Ovary (tissue), 7 donors: ENCODE measurements at regions not wholly inside any gene's neighbourhood (a gene's known extent, or its start where the extent isn't known, plus 50 kb on each side); places are given as distances from the start of the nearest gene placed in this dataset.

Experiments
- DNase-seq, 5 donors: peaks; one replicate each; pipeline ENCODE4 v3.0.0-alpha.2; 2019 to 2020
- H3K27ac ChIP-seq, 2 donors: fragments of 200-600 bp; one replicate each; pipeline versions ENCODE4 v1.5.1 to v1.8.0; 2019 to 2022
- H3K27me3 ChIP-seq: fragments of 200-600 bp; one replicate; pipeline ENCODE4 v1.8.0; 2022
- H3K36me3 ChIP-seq: fragments of 200-600 bp; sonication (generic); one replicate; pipeline ENCODE4 v1.5.1; 2019
- H3K4me1 ChIP-seq: one replicate; pipeline ENCODE4 v1.8.1; 2013; ENCODE audit warnings: mild to moderate bottlenecking, moderate library complexity; ENCODE audit not compliant: insufficient read depth
- H3K4me3 ChIP-seq: fragments of 200-600 bp; sonication (generic); one replicate; pipeline ENCODE4 v1.5.1; 2017
- H3K9me3 ChIP-seq, 2 donors: fragments of 200-600 bp in 1 of 2; sonication (generic) in 1 of 2; one replicate each; pipeline versions ENCODE4 v1.5.1 to v1.8.1; 2013 to 2019; ENCODE audit warnings: mild to moderate bottlenecking in 1 of 2, moderate library complexity in 1 of 2
- CTCF ChIP-seq, 3 donors: fragments of 450-650 bp in 2 of 3; fragments of 200-600 bp in 1 of 3; IDR thresholded peaks; one replicate each; pipeline versions ENCODE4 v1.5.1 to v1.8.0; 2016 to 2022; ENCODE audit warnings: antibody characterized with exemption in 3 of 3, mild to moderate bottlenecking in 1 of 3
- EP300 ChIP-seq: sonication (generic); formaldehyde crosslinking; IDR thresholded peaks from one replicate; pipeline ENCODE4 v1.6.1; 2017; ENCODE audit warnings: antibody characterized with exemption
- POLR2A ChIP-seq: fragments of 450-650 bp; IDR thresholded peaks from one replicate; pipeline ENCODE4 v1.6.1; 2017; ENCODE audit warnings: antibody characterized with exemption, mild to moderate bottlenecking, moderate library complexity
- WGBS, 3 donors: extraction: QIAGEN DNeasy Blood & Tissue Kit in 1 of 3; methylation state at CpG; one replicate each; pipeline versions ENCODE4 v1.1.5 to v1.1.7; 2013 to 2017; 5-methylcytosine and 5-hydroxymethylcytosine counted together
- intact Hi-C, 4 donors: fragments of 100-400 bp; cut with DNase I; formaldehyde crosslinking; loops; one replicate each; pipeline versions ENCODE4 v1.11.0 to v1.15.1; 2022 to 2023
- donor health status: DM: no; HTN: no; CAD: no; lungs with moderate emphysema.
- donor health status: DM: no; HTN: no; CAD: no.
- donor health status: Bipolar disorder and iron deficiency.
- donor health status: DM: no; HTN: no; CAD: no.
- donor health status: DM: yes; HTN: yes; CAD: no.

DNA sequence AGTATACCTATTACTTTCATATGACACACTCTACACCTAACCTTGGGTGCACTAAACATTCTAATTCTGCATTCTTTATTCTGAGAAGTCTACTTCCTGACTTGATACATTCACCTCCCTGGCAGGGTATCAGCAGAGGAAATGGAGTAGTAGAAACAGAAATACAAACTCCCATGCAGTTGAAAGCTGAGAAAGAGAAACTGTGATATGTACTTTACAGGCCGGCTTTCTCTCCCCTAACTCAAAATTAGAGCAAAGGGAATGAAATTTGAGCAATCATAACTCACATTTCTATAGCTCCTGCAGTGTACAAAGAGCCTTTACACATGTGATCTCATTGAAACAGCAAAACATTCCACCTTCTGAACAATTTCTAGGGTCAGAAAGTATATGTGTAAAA, 135.5 kb upstream of the COL8A1 start:
- H3K4me3 ChIP-seq = no peak overlapping the region
- intact Hi-C loops = no loop called here
- peaks cover 14% of the 10 kb centered on the region for H3K4me1 ChIP-seq
- WGBS, 3 donors = 5 to 17% (median 15%) methylated on average over 1 of the region's 1 CpG
- no peaks in the 10 kb centered on the region for H3K9me3 ChIP-seq
- TF ChIP-seq EP300 (no peak), CTCF (IDR thresholded peaks at IDR 0.05) (no peak), POLR2A (no peak)
- DNase-seq = no peak
- H3K27ac ChIP-seq = peak overlapping the region in 1 of 2 donors; percentile 58
- no peaks in the 10 kb centered on the region for H3K27me3 ChIP-seq
- no peaks in the 10 kb centered on the region for H3K36me3 ChIP-seq

- intact Hi-C loops = no loop called here
- no peak overlapping the region for H3K27ac ChIP-seq
- no peak overlapping the region for H3K4me3 ChIP-seq
- no peak for DNase-seq
- WGBS, 3 donors = 9 to 23% (median 10%) methylated on average over 5 of the region's 5 CpGs
- no peaks in the 10 kb centered on the region for H3K36me3 ChIP-seq
- H3K4me1 ChIP-seq = peaks cover 12% of the 10 kb centered on the region
- no peak for TF ChIP-seq EP300
- TF ChIP-seq POLR2A = no peak
- TF ChIP-seq CTCF (IDR thresholded peaks at IDR 0.05) = no peak
- no peaks in the 10 kb centered on the region for H3K9me3 ChIP-seq
- no peaks in the 10 kb centered on the region for H3K27me3 ChIP-seq
Observed at GRCh38 chr3:99500485-99500884, 137.9 kb upstream of the COL8A1 start.

DNA sequence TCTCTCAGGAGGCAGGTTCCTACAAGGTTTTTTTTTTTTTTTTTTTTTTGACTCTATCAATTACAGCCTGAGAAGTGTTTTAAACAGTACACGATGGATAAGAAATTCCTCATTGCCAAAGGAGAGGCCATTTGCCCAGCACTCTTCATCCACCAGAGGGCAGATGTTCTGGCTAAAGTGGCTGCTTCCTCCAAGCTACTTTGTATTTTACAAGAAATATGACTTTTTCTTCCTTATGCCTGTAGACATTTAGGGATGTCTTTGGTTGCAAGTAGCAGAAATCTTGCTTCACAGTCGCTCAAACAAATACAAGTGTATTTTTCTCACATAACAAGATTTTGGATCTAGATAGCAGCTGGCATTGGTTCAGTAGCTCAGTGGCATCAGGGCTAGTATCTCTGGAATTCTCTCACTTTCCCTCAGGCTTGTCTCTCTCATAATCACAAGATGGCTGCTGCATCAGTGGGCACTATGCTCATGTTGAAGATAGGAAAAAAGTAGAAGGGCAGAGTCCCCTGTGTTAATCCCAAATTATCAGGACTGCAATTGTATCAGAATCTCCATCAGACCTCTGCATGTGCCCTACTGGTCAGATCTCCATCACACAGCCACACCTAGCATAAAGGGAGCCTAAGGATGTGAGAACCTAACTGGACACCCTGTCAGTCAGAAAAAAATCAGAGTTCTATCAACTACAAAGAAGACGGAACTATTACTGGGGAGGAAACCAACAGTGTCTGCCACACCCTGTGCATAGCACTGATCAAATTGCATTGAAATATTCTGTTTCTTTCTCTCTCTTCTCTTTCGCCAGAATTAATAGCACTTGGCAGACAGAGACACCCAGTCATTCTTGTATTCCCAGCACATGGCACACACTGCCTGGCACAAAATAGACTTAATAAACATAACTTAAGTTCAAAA, 138.9 kb upstream of the COL8A1 start:
- H3K4me1 ChIP-seq = peaks cover 10% of the 10 kb centered on the region
- peak; percentile 35 to 57 (median 43) for DNase-seq
- H3K36me3 ChIP-seq = no peaks in the 10 kb centered on the region
- H3K4me3 ChIP-seq = no peak overlapping the region
- TF ChIP-seq EP300 (no peak), CTCF (IDR thresholded peaks at IDR 0.05) (peak; percentile 14 to 38 (median 33))
- H3K9me3 ChIP-seq = no peaks in the 10 kb centered on the region
- 57 to 62% (median 61%) methylated on average over 4 of the region's 4 CpGs for WGBS, 3 donors
- intact Hi-C loops = no loop called here
- no peaks in the 10 kb centered on the region for H3K27me3 ChIP-seq
- no peak overlapping the region for H3K27ac ChIP-seq

DNA sequence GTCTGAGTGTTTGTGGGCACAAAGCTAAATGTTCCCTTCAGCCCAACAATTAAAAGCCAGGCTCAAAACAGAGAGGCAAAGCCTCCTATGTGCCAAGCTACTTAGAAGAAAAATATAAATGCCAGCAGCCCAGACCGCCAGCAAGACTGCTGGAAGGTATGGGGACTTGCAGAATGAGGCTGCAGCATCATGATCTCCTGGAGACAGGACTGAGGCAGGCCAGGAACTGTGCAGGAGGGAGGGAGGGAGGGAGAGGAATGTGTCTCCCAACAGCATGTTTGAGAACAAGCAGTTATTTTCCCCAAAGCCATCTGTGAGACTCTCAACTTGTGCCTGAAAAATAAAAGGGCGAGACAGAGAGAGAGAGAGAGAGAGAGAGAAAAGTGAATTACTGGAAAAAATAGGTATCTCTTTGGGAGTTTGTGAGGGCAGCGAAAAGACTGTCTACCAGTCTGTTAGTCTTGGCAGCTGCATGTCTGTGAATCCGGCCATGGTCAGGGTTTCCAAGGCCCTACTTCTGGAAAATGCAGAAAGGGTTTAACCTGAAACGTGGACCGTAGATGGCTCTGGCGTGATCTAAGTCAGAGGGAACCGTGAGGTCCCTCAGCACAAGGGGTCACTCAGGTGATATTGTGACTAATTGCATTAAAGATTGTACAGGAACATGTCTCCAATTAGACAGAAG, 139.7 kb upstream of the COL8A1 start:
- no peak overlapping the region for H3K27ac ChIP-seq
- 41 to 52% (median 44%) methylated on average over 8 of the region's 8 CpGs for WGBS, 3 donors
- H3K4me3 ChIP-seq = no peak overlapping the region

More for the DNA sequence above, 139.7 kb upstream of the COL8A1 start:
- Histone ChIP-seq H3K36me3 (no peaks in the 10 kb centered on the region), H3K27me3 (no peaks in the 10 kb centered on the region), H3K4me1 (peaks cover 6% of the 10 kb centered on the region), H3K9me3 (no peaks in the 10 kb centered on the region)
- intact Hi-C loops = no loop called here
- DNase-seq = peak in 1 of 5 donors; percentile 42
- TF ChIP-seq CTCF (IDR thresholded peaks at IDR 0.05) = no peak
- no peak for TF ChIP-seq POLR2A
- TF ChIP-seq EP300 = no peak
